H1 (cell line): ENCODE measurements at regions not wholly inside any gene's neighbourhood (a gene's known extent, or its start where the extent isn't known, plus 50 kb on each side); places are given as distances from the start of the nearest gene placed in this dataset.

Experiments used
- CTCF ChIA-PET: fragments of 300-600 bp; sonication (Branson Sonifier 250); formaldehyde crosslinking; loops from one replicate; lab custom pipeline; 2021; ENCODE audit not compliant: partially characterized antibody; lab: Charles Lee
- POLR2A ChIA-PET: fragments of 300-600 bp; sonication (Branson Sonifier 250); formaldehyde crosslinking; loops from one replicate; lab custom pipeline; 2021; ENCODE audit warnings: inconsistent platforms; ENCODE audit not compliant: partially characterized antibody; lab: Charles Lee
- DNase-seq, 2 experiments: peaks; one replicate each; pipeline versions ENCODE4 v3.0.0 to v3.0.0-alpha.2; 2010 to 2022; ENCODE audit warnings: low spot score in 2 of 2, low read depth in 1 of 2, mixed read lengths in 1 of 2
- FAIRE-seq: peaks from 2 replicates; lab custom pipeline; 2011; peaks lifted over from hg19 to GRCh38; lab: Jason Lieb, UNC
- H2AFZ ChIP-seq: 2 replicates; pipeline ENCODE4 v1.8.1; 2012; ENCODE audit warnings: low read length, inconsistent platforms
- H2AK5ac ChIP-seq: 2 replicates; pipeline ENCODE4 v1.6.1; 2013; ENCODE audit warnings: low read depth, low read length
- H2BK120ac ChIP-seq: replicated peaks from 2 replicates; pipeline ENCODE3; 2013; ENCODE audit warnings: low read depth, low read length, inconsistent platforms
- H2BK12ac ChIP-seq: 2 replicates; pipeline ENCODE4 v1.6.1; 2013; ENCODE audit warnings: low read depth, low read length
- H2BK15ac ChIP-seq: 2 replicates; pipeline ENCODE4 v1.6.1; 2013; ENCODE audit warnings: low read length
- H2BK20ac ChIP-seq: 2 replicates; pipeline ENCODE4 v1.6.1; 2013; ENCODE audit warnings: low read length
- H2BK5ac ChIP-seq: 2 replicates; pipeline ENCODE4 v1.6.1; 2013; ENCODE audit warnings: low read depth, low read length
- H3K14ac ChIP-seq: 2 replicates; pipeline ENCODE4 v1.6.1; 2013; ENCODE audit warnings: inconsistent platforms; ENCODE audit not compliant: insufficient read length
- H3K18ac ChIP-seq: 2 replicates; pipeline ENCODE4 v1.6.1; 2013; ENCODE audit warnings: low read length; ENCODE audit errors: extremely low read depth
- H3K23ac ChIP-seq: 2 replicates; pipeline ENCODE4 v1.6.1; 2013; ENCODE audit warnings: inconsistent platforms; ENCODE audit not compliant: insufficient read length
- H3K23me2 ChIP-seq: 2 replicates; pipeline ENCODE4 v1.6.1; 2013; ENCODE audit warnings: low read depth, low read length
- H3K27ac ChIP-seq: 2 replicates; pipeline ENCODE4 v1.6.1; 2011; ENCODE audit warnings: low read depth, low read length, inconsistent platforms
- H3K27me3 ChIP-seq, 4 experiments: replicated peaks in 1 of 4; 1 replicate in 1 of 4; 2 replicates in 3 of 4; pipeline versions ENCODE4 v1.6.1 to v1.8.1; 2011 to 2013; ENCODE audit warnings: low read length in 3 of 4, mild to moderate bottlenecking in 3 of 4, inconsistent platforms in 2 of 4, mixed read lengths in 2 of 4, moderate library complexity in 1 of 4; ENCODE audit not compliant: control insufficient read depth in 3 of 4, insufficient read depth in 3 of 4; ENCODE audit errors: extremely low read depth in 1 of 4
- H3K36me3 ChIP-seq, 4 experiments: 2 replicates each; pipeline versions ENCODE4 v1.6.1 to v1.8.1; 2011 to 2013; ENCODE audit warnings: mild to moderate bottlenecking in 4 of 4, low read length in 3 of 4, moderate library complexity in 2 of 4, control low read depth in 1 of 4, inconsistent platforms in 1 of 4; ENCODE audit not compliant: insufficient read depth in 4 of 4, control insufficient read depth in 2 of 4
- H3K4ac ChIP-seq: replicated peaks from 2 replicates; pipeline ENCODE3; 2013; ENCODE audit warnings: low read length, low read depth, mixed read lengths, inconsistent platforms; ENCODE audit not compliant: insufficient read length
- H3K4me1 ChIP-seq, 4 experiments: replicated peaks in 1 of 4; 1 replicate in 1 of 4; 2 replicates in 3 of 4; pipeline versions ENCODE4 v1.6.1 to v1.8.1; 2011 to 2013; ENCODE audit warnings: low read length in 3 of 4, inconsistent platforms in 2 of 4, mixed read lengths in 1 of 4; ENCODE audit not compliant: insufficient read depth in 4 of 4, control insufficient read depth in 3 of 4
- H3K4me2 ChIP-seq, 2 experiments: 2 replicates each; pipeline versions ENCODE4 v1.6.1 to v1.8.1; 2011 to 2013; ENCODE audit warnings: low read depth in 2 of 2, low read length in 2 of 2, control low read depth in 1 of 2, inconsistent platforms in 1 of 2, mild to moderate bottlenecking in 1 of 2; ENCODE audit not compliant: insufficient read depth in 1 of 2
- H3K4me3 ChIP-seq, 4 experiments: fragments of 200-600, 300-600 bp in 1 of 4; sonication (generic), shearing (Covaris generic), sonication (Bioruptor Twin) in 1 of 4; 2 replicates each; pipeline versions ENCODE4 v1.5.1 to v1.8.1; 2011 to 2016; ENCODE audit warnings: low read length in 4 of 4, low read depth in 3 of 4, control low read depth in 2 of 4, inconsistent platforms in 2 of 4, mild to moderate bottlenecking in 2 of 4, mixed read lengths in 1 of 4, moderate library complexity in 1 of 4; ENCODE audit not compliant: insufficient read depth in 2 of 4; ENCODE audit errors: extremely low read depth in 1 of 4
- H3K56ac ChIP-seq: replicated peaks from 2 replicates; pipeline ENCODE3; 2013; ENCODE audit warnings: low read depth, mild to moderate bottlenecking, mixed read lengths, low read length, inconsistent platforms; ENCODE audit not compliant: insufficient read length
- H3K79me1 ChIP-seq: 2 replicates; pipeline ENCODE4 v1.6.1; 2013; ENCODE audit warnings: low read depth, low read length, control low read depth
- H3K79me2 ChIP-seq, 2 experiments: 2 replicates each; pipeline versions ENCODE4 v1.6.1 to v1.8.1; 2012 to 2013; ENCODE audit warnings: low read length in 2 of 2, mild to moderate bottlenecking in 2 of 2, inconsistent platforms in 1 of 2; ENCODE audit not compliant: insufficient read depth in 2 of 2, control insufficient read depth in 1 of 2
- H3K9ac ChIP-seq, 4 experiments: replicated peaks in 1 of 4; 1 replicate in 1 of 4; 2 replicates in 3 of 4; pipeline versions ENCODE4 v1.6.1 to v1.8.1; 2011 to 2013; ENCODE audit warnings: low read depth in 3 of 4, low read length in 3 of 4, control low read depth in 2 of 4, mild to moderate bottlenecking in 2 of 4, moderate library complexity in 2 of 4, inconsistent platforms in 1 of 4; ENCODE audit errors: extremely low read depth in 1 of 4
- H3K9me3 ChIP-seq, 2 experiments: 2 replicates each; pipeline versions ENCODE4 v1.6.1 to v1.8.1; 2012 to 2013; ENCODE audit warnings: mild to moderate bottlenecking in 2 of 2, moderate library complexity in 2 of 2, control low read depth in 1 of 2, inconsistent platforms in 1 of 2, low read depth in 1 of 2, low read length in 1 of 2, mixed read lengths in 1 of 2; ENCODE audit not compliant: insufficient read depth in 2 of 2
- H4K20me1 ChIP-seq, 2 experiments: replicated peaks in 1 of 2; 2 replicates each; pipeline versions ENCODE3 to v1.8.1; 2011 to 2013; ENCODE audit warnings: inconsistent platforms in 2 of 2, low read length in 2 of 2, mild to moderate bottlenecking in 1 of 2; ENCODE audit not compliant: insufficient read depth in 2 of 2, control insufficient read depth in 1 of 2
- H4K5ac ChIP-seq: 2 replicates; pipeline ENCODE4 v1.6.1; 2013; ENCODE audit warnings: low read length, low read depth, mixed read lengths, inconsistent platforms; ENCODE audit not compliant: insufficient read length
- H4K8ac ChIP-seq: 2 replicates; pipeline ENCODE4 v1.8.0; 2013; ENCODE audit warnings: mild to moderate bottlenecking, moderate library complexity, low read length, inconsistent platforms; ENCODE audit not compliant: insufficient read depth; ENCODE audit errors: extremely low read depth
- H4K91ac ChIP-seq: replicated peaks from 2 replicates; pipeline ENCODE3; 2013; ENCODE audit warnings: low read length, mixed read lengths, inconsistent platforms; ENCODE audit not compliant: insufficient read length
- POLR2AphosphoS5 ChIP-seq: IDR thresholded peaks from 2 replicates; pipeline ENCODE4 v1.6.1; 2011; ENCODE audit warnings: low read depth, low read length
- RAD21 ChIP-seq, 2 experiments: IDR thresholded peaks in 1 of 2; conservative IDR thresholded peaks in 1 of 2; 2 replicates each; pipeline ENCODE4 v1.6.1; 2011; ENCODE audit warnings: low read depth in 2 of 2, low read length in 2 of 2, improper control_type of control experiment in 1 of 2, inconsistent platforms in 1 of 2, mild to moderate bottlenecking in 1 of 2, moderate library complexity in 1 of 2
- WGBS, 2 experiments: shearing (Covaris generic) in 1 of 2; methylation state at CpG; one replicate each; pipeline versions ENCODE4 v1.1.6 to v1.1.7; 2013 to 2015; ENCODE audit warnings: low lambda C conversion rate in 2 of 2, mixed read lengths in 2 of 2, inconsistent platforms in 1 of 2, low coverage in 1 of 2, missing lambda C conversion rate in 1 of 2; ENCODE audit not compliant: insufficient replicate concordance in 2 of 2, insufficient coverage in 1 of 2, insufficient read length in 1 of 2; ENCODE audit errors: extremely low coverage in 1 of 2, missing lambda C conversion rate in 1 of 2; 5-methylcytosine and 5-hydroxymethylcytosine counted together

GRCh38 chrX:151084454-151084853, 91.9 kb upstream of the GPR50 start:
- Histone ChIP-seq H3K4ac (no peak overlapping the region), H2BK20ac (no peak overlapping the region), H3K9me3 (no peaks in the 10 kb centered on the region), H4K8ac (no peak overlapping the region), H4K5ac (no peak overlapping the region), H4K20me1 (no peaks in the 10 kb centered on the region), H2AFZ (no peak overlapping the region), H3K4me3 (no peak overlapping the region), H4K91ac (no peak overlapping the region), H3K18ac (no peak overlapping the region), H2BK120ac (no peak overlapping the region), H3K36me3 (no peaks in the 10 kb centered on the region), H3K23me2 (peaks cover 2% of the 10 kb centered on the region; the same call in 1 of the 2 replicates), H3K27me3 (peaks cover 0 to 9% (median 3%) of the 10 kb centered on the region in 4 experiments; a peak in 3 of 7 replicates), H3K79me2 (no peaks in the 10 kb centered on the region), H2BK12ac (no peak overlapping the region), H3K14ac (no peak overlapping the region), H3K79me1 (no peaks in the 10 kb centered on the region), H2BK15ac (no peak overlapping the region), H3K4me2 (no peak overlapping the region), H3K23ac (no peak overlapping the region), H3K56ac (no peak overlapping the region), H3K27ac (no peak overlapping the region), H3K9ac (no peak overlapping the region), H2BK5ac (no peak overlapping the region), H3K4me1 (peaks cover 0 to 5% (median 0%) of the 10 kb centered on the region in 4 experiments; a peak in 1 of 7 replicates), H2AK5ac (no peak overlapping the region)
- no peak for DNase-seq
- no peak for FAIRE-seq
- ChIA-PET CTCF (interaction anchor here (1.6 kb wide), 1 partner anchor 318 kb away, joined by 3 read pairs; no protein-coding TSS in a partner anchor), POLR2A (no interaction called here)
- 86% methylated on average over 1 of the region's 1 CpG; no CpG with 5 or more reads in 1 of the 2 experiments for WGBS, 2 experiments
- no peak for TF ChIP-seq RAD21 (IDR thresholded peaks at IDR 0.05 in 1 of 2, conservative IDR thresholded peaks at IDR 0.05 in 1 of 2; ENCODE audit: low read depth in 2 of 2, low read length in 2 of 2)
- TF ChIP-seq POLR2AphosphoS5, result no peak
